HL-60 (cell line): ENCODE measurements at regions not wholly inside any gene's neighbourhood (a gene's known extent, or its start where the extent isn't known, plus 50 kb on each side); places are given as distances from the start of the nearest gene placed in this dataset.

Source experiments
- DNase-seq, 2 experiments: peaks; one replicate each; pipeline ENCODE4 v3.0.0-alpha.2; 2010 to 2020; ENCODE audit warnings: low read depth in 1 of 2, low spot score in 1 of 2
- H3K27ac ChIP-seq: fragments of 250-450 bp; sonication (Bioruptor Pico); replicated peaks from 2 replicates; pipeline ENCODE4 v1.5.1; 2020; ENCODE audit warnings: mild to moderate bottlenecking, moderate library complexity
- H3K27me3 ChIP-seq: fragments of 250-450 bp; sonication (Bioruptor Pico); 2 replicates; pipeline ENCODE4 v1.5.1; 2021; ENCODE audit warnings: mild to moderate bottlenecking, moderate library complexity; ENCODE audit not compliant: insufficient read depth, poor library complexity, severe bottlenecking
- H3K4me3 ChIP-seq: replicated peaks from 2 replicates; pipeline ENCODE4 v1.5.1; 2011; ENCODE audit warnings: mild to moderate bottlenecking, control low read depth, low read length; ENCODE audit not compliant: insufficient read depth
- CTCF ChIP-seq: IDR thresholded peaks from one replicate; pipeline ENCODE4 v1.5.1; 2011; ENCODE audit warnings: low read length, control low read depth, inconsistent platforms; ENCODE audit not compliant: insufficient read depth
- GABPA ChIP-seq: IDR thresholded peaks from 2 replicates; pipeline ENCODE4 v1.6.1; 2012; ENCODE audit warnings: low read depth
- POLR2AphosphoS5 ChIP-seq: IDR thresholded peaks from 2 replicates; pipeline ENCODE4 v1.6.1; 2012; ENCODE audit warnings: low read depth
- REST ChIP-seq: IDR thresholded peaks from 2 replicates; pipeline ENCODE4 v1.6.1; 2012; ENCODE audit warnings: low read depth; ENCODE audit not compliant: insufficient replicate concordance
- SPI1 ChIP-seq: IDR thresholded peaks from 2 replicates; pipeline ENCODE4 v1.6.1; 2012; ENCODE audit warnings: low read depth, mild to moderate bottlenecking, borderline replicate concordance

GRCh38 chr9:642014-642413 lies 199.5 kb upstream of the DMRT1 start:
- no peak overlapping the region for H3K4me3 ChIP-seq
- TF ChIP-seq GABPA (0 out of 2 replicates have a peak, but pooled peaks have one; percentile 12), POLR2AphosphoS5 (no peak), SPI1 (peak; percentile 60; the same call in 1 of the 2 replicates)
- DNase-seq = peak in 1 of 2 experiments; percentile 45
- peak overlapping the region; percentile 52 for H3K27ac ChIP-seq
- H3K27me3 ChIP-seq = no peaks in the 10 kb centered on the region

DNA sequence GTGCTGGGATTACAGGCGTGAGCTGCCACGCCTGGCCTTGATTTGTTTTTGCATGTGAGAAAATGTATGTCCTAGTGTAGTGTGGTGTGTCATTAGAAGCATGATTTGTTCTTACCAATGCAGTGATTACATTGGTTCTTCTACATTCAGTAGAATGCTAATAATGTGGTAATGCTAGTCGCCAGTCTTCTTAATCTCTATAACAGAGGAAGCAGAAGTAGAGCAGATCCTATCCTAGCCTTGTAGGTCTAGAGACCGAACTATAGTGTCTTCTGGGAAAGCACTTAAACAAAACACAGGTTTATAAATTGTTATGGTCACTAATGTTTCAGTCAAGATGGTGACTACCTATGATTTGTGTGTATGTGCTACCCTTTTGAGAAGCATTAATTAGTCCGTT lies 197.5 kb upstream of the DMRT1 start:
- TF ChIP-seq POLR2AphosphoS5 (no peak), REST (no peak)
- Histone ChIP-seq H3K27ac (no peak overlapping the region), H3K4me3 (no peak overlapping the region), H3K27me3 (no peaks in the 10 kb centered on the region)
- DNase-seq = no peak

DNA sequence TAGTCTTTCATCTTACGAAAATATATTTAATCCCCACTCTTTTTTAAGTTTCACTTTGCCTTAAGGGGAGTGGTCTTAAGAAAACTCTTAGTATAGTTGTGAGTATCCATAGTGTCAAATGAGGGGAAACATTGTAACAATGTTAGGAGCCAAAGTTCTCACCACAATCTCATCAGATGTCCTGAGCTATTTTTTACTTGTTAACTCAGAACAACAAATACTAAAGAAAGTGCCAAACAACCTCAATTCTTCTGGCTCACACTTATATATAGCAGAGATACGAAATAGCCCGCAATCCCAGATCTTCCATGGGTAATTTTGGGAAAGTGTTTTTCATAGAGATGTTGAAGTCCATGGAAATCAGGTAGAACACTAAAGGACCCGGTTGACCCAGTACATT lies 194.0 kb upstream of the DMRT1 start:
- Histone ChIP-seq H3K27ac (no peak overlapping the region), H3K27me3 (no peaks in the 10 kb centered on the region), H3K4me3 (no peak overlapping the region)
- TF ChIP-seq POLR2AphosphoS5 (no peak), SPI1 (no peak), GABPA (no peak), CTCF (no peak), REST (no peak)
- no peak for DNase-seq

DNA sequence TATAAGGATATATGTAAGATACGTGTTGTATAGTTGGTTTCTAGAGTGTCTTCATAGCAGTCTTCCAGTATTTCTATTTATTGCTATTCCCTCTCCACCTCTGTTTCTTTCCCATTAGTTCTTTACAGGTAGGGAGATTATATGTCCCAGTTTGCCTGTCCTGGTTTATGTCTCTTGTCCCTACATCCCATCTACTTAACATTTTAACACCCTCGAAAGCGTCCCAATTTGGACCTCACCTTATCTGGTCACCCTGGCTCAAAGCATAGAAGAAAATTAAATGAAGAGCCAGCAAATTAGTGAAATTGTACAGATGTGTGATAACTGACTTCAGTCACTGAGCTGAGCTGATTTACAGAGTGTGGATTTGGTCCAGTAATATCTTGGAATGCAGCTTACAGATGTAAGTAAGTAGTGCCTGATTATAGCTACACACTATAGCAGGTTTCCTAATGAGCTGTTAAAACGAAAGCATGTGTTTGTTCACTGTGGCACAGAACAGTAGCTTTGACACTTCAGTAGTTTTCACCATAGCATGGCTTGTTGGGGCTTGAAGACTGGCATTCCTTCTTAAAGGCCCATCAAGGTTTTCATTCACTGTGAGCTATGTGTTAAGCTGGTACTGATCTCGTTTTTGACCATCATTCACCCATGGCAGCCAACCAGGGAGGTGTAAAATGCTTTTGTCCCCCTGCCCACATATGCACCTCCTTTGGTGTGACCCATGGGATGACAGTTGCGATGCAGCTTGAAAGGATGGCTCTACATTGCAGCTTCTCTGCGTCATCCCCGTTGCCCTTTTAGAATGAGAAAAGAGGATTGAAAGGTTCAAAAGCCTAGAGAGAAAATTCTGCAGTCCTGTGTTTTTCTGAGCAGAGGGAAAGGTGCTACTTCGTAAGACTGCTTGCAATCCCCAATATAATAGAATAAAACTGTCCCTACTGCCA lies 192.1 kb upstream of the DMRT1 start:
- no peak overlapping the region for H3K27ac ChIP-seq
- TF ChIP-seq REST (no peak), GABPA (no peak), CTCF (no peak), SPI1 (no peak), POLR2AphosphoS5 (no peak)
- no peak overlapping the region for H3K4me3 ChIP-seq
- no peaks in the 10 kb centered on the region for H3K27me3 ChIP-seq
- DNase-seq = no peak
